Neuronal stem cell (in vitro differentiated cells): ENCODE measurements at regions not wholly inside any gene's neighbourhood (a gene's known extent, or its start where the extent isn't known, plus 50 kb on each side); places are given as distances from the start of the nearest gene placed in this dataset.

ENCODE experiments used
- DNase-seq: peaks from one replicate; pipeline ENCODE4 v3.0.0-alpha.2; 2013; ENCODE audit warnings: low spot score
- H2AFZ ChIP-seq: one replicate; pipeline ENCODE4 v1.6.1; 2013; ENCODE audit warnings: mild to moderate bottlenecking, low read length, inconsistent platforms
- H2AK5ac ChIP-seq: 2 replicates; pipeline ENCODE4 v1.6.1; 2013; ENCODE audit warnings: low read depth, mild to moderate bottlenecking, inconsistent platforms, low read length, moderate library complexity, mixed read lengths
- H2BK120ac ChIP-seq: 2 replicates; pipeline ENCODE4 v1.6.1; 2013; ENCODE audit warnings: low read depth, mild to moderate bottlenecking, inconsistent platforms, low read length, moderate library complexity, mixed read lengths
- H2BK12ac ChIP-seq: one replicate; pipeline ENCODE4 v1.6.1; 2013; ENCODE audit warnings: low read length, inconsistent platforms
- H2BK15ac ChIP-seq: 2 replicates; pipeline ENCODE4 v1.6.1; 2013; ENCODE audit warnings: mild to moderate bottlenecking, low read length, inconsistent platforms, mixed read lengths
- H2BK5ac ChIP-seq: one replicate; pipeline ENCODE4 v1.6.1; 2013; ENCODE audit warnings: inconsistent platforms, mild to moderate bottlenecking, low read length, moderate library complexity
- H3K14ac ChIP-seq: one replicate; pipeline ENCODE4 v1.6.1; 2013; ENCODE audit warnings: low read length, inconsistent platforms
- H3K18ac ChIP-seq: 2 replicates; pipeline ENCODE4 v1.6.1; 2013; ENCODE audit warnings: low read length, inconsistent platforms
- H3K23ac ChIP-seq: 2 replicates; pipeline ENCODE4 v1.6.1; 2013; ENCODE audit warnings: low read depth, mild to moderate bottlenecking, mixed read lengths, low read length, inconsistent platforms; ENCODE audit not compliant: poor library complexity
- H3K27ac ChIP-seq: replicated peaks from 3 replicates; pipeline ENCODE4 v1.5.1; 2013; ENCODE audit warnings: low read length, inconsistent platforms
- H3K27me3 ChIP-seq, 3 experiments: 2 replicates each; pipeline ENCODE4 v1.6.1; 2013; ENCODE audit warnings: low read length in 3 of 3, mild to moderate bottlenecking in 2 of 3, inconsistent platforms in 1 of 3, low read depth in 1 of 3, mixed read lengths in 1 of 3, moderate library complexity in 1 of 3; ENCODE audit not compliant: control insufficient read depth in 3 of 3, insufficient read depth in 3 of 3
- H3K36me3 ChIP-seq, 2 donors: replicated peaks in 1 of 2; 2 replicates each; pipeline ENCODE4 v1.6.1; 2013; ENCODE audit warnings: low read length in 2 of 2; ENCODE audit not compliant: control insufficient read depth in 2 of 2, insufficient read depth in 2 of 2
- H3K4ac ChIP-seq: 2 replicates; pipeline ENCODE4 v1.6.1; 2013; ENCODE audit warnings: inconsistent platforms, mild to moderate bottlenecking, low read length, moderate library complexity
- H3K4me1 ChIP-seq, 2 donors: 1 replicate in 1 of 2; 2 replicates in 1 of 2; pipeline ENCODE4 v1.6.1; 2013; ENCODE audit warnings: low read length in 2 of 2, low read depth in 1 of 2; ENCODE audit not compliant: control insufficient read depth in 2 of 2, insufficient read depth in 1 of 2
- H3K4me2 ChIP-seq: one replicate; pipeline ENCODE4 v1.6.1; 2013; ENCODE audit warnings: mild to moderate bottlenecking, low read length, inconsistent platforms; ENCODE audit not compliant: insufficient read depth, poor library complexity, severe bottlenecking
- H3K4me3 ChIP-seq, 2 donors: 2 replicates each; pipeline ENCODE4 v1.5.1; 2013; ENCODE audit warnings: low read length in 2 of 2, mild to moderate bottlenecking in 2 of 2, inconsistent platforms in 1 of 2, moderate library complexity in 1 of 2
- H3K79me1 ChIP-seq: one replicate; pipeline ENCODE4 v1.6.1; 2013; ENCODE audit warnings: low read depth, mild to moderate bottlenecking, inconsistent platforms, low read length, moderate library complexity
- H3K9ac ChIP-seq: one replicate; pipeline ENCODE4 v1.6.1; 2013; ENCODE audit warnings: mild to moderate bottlenecking, low read depth, low read length, inconsistent platforms; ENCODE audit not compliant: poor library complexity
- H3K9me3 ChIP-seq, 2 donors: replicated peaks in 1 of 2; 2 replicates each; pipeline versions ENCODE3 to v1.6.1; 2013; ENCODE audit warnings: low read length in 2 of 2, mild to moderate bottlenecking in 2 of 2, inconsistent platforms in 1 of 2, low read depth in 1 of 2, mixed read lengths in 1 of 2, moderate library complexity in 1 of 2; ENCODE audit not compliant: control insufficient read depth in 2 of 2, insufficient read depth in 1 of 2
- H4K8ac ChIP-seq: one replicate; pipeline ENCODE4 v1.6.1; 2013; ENCODE audit warnings: low read depth, mild to moderate bottlenecking, inconsistent platforms, low read length, moderate library complexity
- H4K91ac ChIP-seq: one replicate; pipeline ENCODE4 v1.6.1; 2013; ENCODE audit warnings: low read length, low read depth, mild to moderate bottlenecking, inconsistent platforms; ENCODE audit not compliant: poor library complexity
- WGBS, 2 donors: extraction: QIAGEN DNeasy Blood & Tissue Kit; methylation state at CpG; one replicate each; pipeline ENCODE4 v1.1.7; 2013; ENCODE audit warnings: missing lambda C conversion rate in 2 of 2, mixed read lengths in 1 of 2; ENCODE audit not compliant: insufficient read length in 2 of 2, insufficient replicate concordance in 1 of 2; ENCODE audit errors: extremely low coverage in 2 of 2; 5-methylcytosine and 5-hydroxymethylcytosine counted together

GRCh38 chr12:45490232-45490881 lies 239.1 kb upstream of the ARID2 start:
- Histone ChIP-seq H2BK12ac (no peak overlapping the region), H2AFZ (no peak overlapping the region), H2BK120ac (no peak overlapping the region), H4K8ac (no peak overlapping the region), H3K14ac (no peak overlapping the region), H2BK15ac (no peak overlapping the region), H3K4me3 (no peak overlapping the region), H3K18ac (no peak overlapping the region), H3K9ac (no peak overlapping the region), H3K27ac (no peak overlapping the region), H3K36me3 (no peaks in the 10 kb centered on the region), H3K4me1 (no peaks in the 10 kb centered on the region), H2AK5ac (no peak overlapping the region), H3K23ac (no peak overlapping the region), H4K91ac (no peak overlapping the region), H3K4me2 (no peak overlapping the region), H3K9me3 (no peaks in the 10 kb centered on the region), H3K4ac (no peak overlapping the region), H3K79me1 (no peaks in the 10 kb centered on the region), H2BK5ac (no peak overlapping the region), H3K27me3 (no peaks in the 10 kb centered on the region)
- WGBS, 2 donors = no CpG with 5 or more reads among the region's 7 CpGs
- no peak for DNase-seq

GRCh38 chr12:45494279-45494678 lies 235.2 kb upstream of the ARID2 start:
- Histone ChIP-seq H3K23ac (no peak overlapping the region), H3K27ac (no peak overlapping the region), H3K79me1 (no peaks in the 10 kb centered on the region), H3K36me3 (no peaks in the 10 kb centered on the region), H3K4ac (no peak overlapping the region), H2BK5ac (no peak overlapping the region), H2BK120ac (no peak overlapping the region), H2AK5ac (no peak overlapping the region), H2BK12ac (no peak overlapping the region), H3K9me3 (no peaks in the 10 kb centered on the region), H4K8ac (no peak overlapping the region), H3K14ac (no peak overlapping the region), H3K9ac (no peak overlapping the region), H3K4me3 (no peak overlapping the region), H2BK15ac (no peak overlapping the region), H3K4me1 (no peaks in the 10 kb centered on the region), H3K18ac (no peak overlapping the region), H3K27me3 (no peaks in the 10 kb centered on the region), H2AFZ (no peak overlapping the region), H3K4me2 (no peak overlapping the region), H4K91ac (no peak overlapping the region)
- WGBS, 2 donors = no CpG with 5 or more reads among the region's 4 CpGs
- no peak for DNase-seq

GRCh38 chr12:45498645-45499044 lies 230.9 kb upstream of the ARID2 start:
- Histone ChIP-seq H3K23ac (no peak overlapping the region), H3K9me3 (no peaks in the 10 kb centered on the region), H2AFZ (no peak overlapping the region), H3K4me1 (no peaks in the 10 kb centered on the region), H2BK120ac (no peak overlapping the region), H3K36me3 (no peaks in the 10 kb centered on the region), H3K18ac (no peak overlapping the region), H3K4me2 (no peak overlapping the region), H3K79me1 (no peaks in the 10 kb centered on the region), H2BK5ac (no peak overlapping the region), H3K4ac (no peak overlapping the region), H2AK5ac (no peak overlapping the region), H4K8ac (no peak overlapping the region), H3K9ac (no peak overlapping the region), H3K14ac (no peak overlapping the region), H3K4me3 (no peak overlapping the region), H3K27me3 (no peaks in the 10 kb centered on the region), H3K27ac (no peak overlapping the region), H2BK12ac (no peak overlapping the region), H4K91ac (no peak overlapping the region), H2BK15ac (no peak overlapping the region)
- no peak for DNase-seq
- WGBS, 2 donors = no CpG with 5 or more reads among the region's 1 CpG

- H2AFZ ChIP-seq = no peak overlapping the region
- no peak overlapping the region for H3K14ac ChIP-seq
- no peaks in the 10 kb centered on the region for H3K4me1 ChIP-seq
- H2BK12ac ChIP-seq = no peak overlapping the region
- no CpG with 5 or more reads among the region's 4 CpGs for WGBS, 2 donors
- H4K8ac ChIP-seq = no peak overlapping the region
- H3K9me3 ChIP-seq = no peaks in the 10 kb centered on the region
- H3K4ac ChIP-seq = no peak overlapping the region
- no peak overlapping the region for H3K23ac ChIP-seq
- no peak for DNase-seq
- H3K27me3 ChIP-seq = no peaks in the 10 kb centered on the region
- H3K9ac ChIP-seq = no peak overlapping the region
- no peak overlapping the region for H2BK15ac ChIP-seq
- H3K79me1 ChIP-seq = no peaks in the 10 kb centered on the region
- H3K18ac ChIP-seq = no peak overlapping the region
- H3K36me3 ChIP-seq = no peaks in the 10 kb centered on the region
- no peak overlapping the region for H2AK5ac ChIP-seq
- no peak overlapping the region for H4K91ac ChIP-seq
- no peak overlapping the region for H2BK5ac ChIP-seq
- H3K4me2 ChIP-seq = no peak overlapping the region
- no peak overlapping the region for H2BK120ac ChIP-seq
- no peak overlapping the region for H3K4me3 ChIP-seq
- no peak overlapping the region for H3K27ac ChIP-seq
Measured at GRCh38 chr12:45502481-45503128, 226.9 kb upstream of the ARID2 start.
